SK-N-SH treated with all-trans-retinoic acid at 6 μM for 48 hours (cell line): ENCODE measurements at regions not wholly inside any gene's neighbourhood (a gene's known extent, or its start where the extent isn't known, plus 50 kb on each side); places are given as distances from the start of the nearest gene placed in this dataset.

Experiments
- ISL1 ChIP-seq: fragments of 250-450 bp; sonication (Bioruptor Pico); IDR thresholded peaks from 2 replicates; pipeline ENCODE4 v2.1.2; 2022; ENCODE audit warnings: mild to moderate bottlenecking, moderate library complexity
- PATZ1 ChIP-seq: fragments of 250-450 bp; sonication (Bioruptor Pico); IDR thresholded peaks from 2 replicates; pipeline ENCODE4 v1.8.0; 2020; ENCODE audit warnings: mild to moderate bottlenecking, moderate library complexity, borderline replicate concordance
- SNAI2 ChIP-seq: fragments of 250-450 bp; sonication (Bioruptor Pico); IDR thresholded peaks from 2 replicates; pipeline ENCODE4 v1.5.0; 2020; ENCODE audit warnings: mild to moderate bottlenecking, moderate library complexity
- ZFP3 ChIP-seq: fragments of 250-450 bp; sonication (Bioruptor Pico); IDR thresholded peaks from 2 replicates; pipeline ENCODE4 v1.5.0; 2020; ENCODE audit warnings: mild to moderate bottlenecking, moderate library complexity
- ZNF565 ChIP-seq: fragments of 450-650 bp; formaldehyde crosslinking; conservative IDR thresholded peaks from 2 replicates; pipeline ENCODE4 v1.5.0; 2020; ENCODE audit warnings: low read depth, mild to moderate bottlenecking, moderate library complexity

- TF ChIP-seq ISL1 (no peak), ZFP3 (CRISPR knock-in tag) (no peak), SNAI2 (CRISPR knock-in tag) (no peak), ZNF565 (CRISPR knock-in tag) (no peak), PATZ1 (CRISPR knock-in tag) (no peak)
Observed at GRCh38 chr5:20570486-20570885, 582.5 kb upstream of the CDH18 start.
